ENCODE measurements at regions not wholly inside any gene's neighbourhood (a gene's known extent, or its start where the extent isn't known, plus 50 kb on each side); places are given as distances from the start of the nearest gene placed in this dataset.

DNA sequence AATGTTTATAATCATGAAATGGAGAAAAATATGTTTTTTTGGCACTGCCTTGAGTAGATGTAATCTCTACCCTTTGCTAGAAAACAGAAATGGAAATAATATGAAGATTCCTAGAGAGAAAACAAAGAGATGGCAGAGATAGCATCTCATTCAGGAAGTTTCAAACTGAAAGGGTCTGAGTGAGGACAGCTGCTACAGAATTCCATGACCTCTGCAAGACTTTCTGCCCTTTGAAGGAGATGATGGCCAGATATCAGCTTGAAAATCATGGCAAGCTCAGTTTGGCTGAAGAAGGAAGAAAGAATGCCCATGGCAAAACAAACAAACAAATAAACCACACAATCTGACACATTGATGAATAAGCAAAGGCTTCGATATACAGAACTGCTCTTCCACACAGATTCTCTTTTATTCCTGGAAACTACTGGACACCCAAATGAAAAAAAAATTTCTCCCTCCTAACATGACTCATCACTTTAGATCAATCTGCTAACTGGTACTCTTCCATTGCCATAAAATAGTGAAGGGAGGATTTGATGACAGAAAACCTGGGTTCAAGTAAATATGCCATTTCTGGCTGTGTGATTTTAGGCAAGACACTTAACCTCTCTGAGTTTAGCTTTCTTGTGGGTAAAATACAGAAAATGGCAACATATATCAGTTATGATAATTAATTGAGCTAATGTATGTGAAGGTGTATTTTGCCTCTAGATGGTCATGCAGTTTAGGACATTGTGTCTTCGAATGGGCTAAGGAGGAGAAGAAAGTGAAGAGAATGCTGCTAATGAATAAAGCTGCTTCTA, 105.9 kb upstream of the SPACA1 start:
- no peak for TF ChIP-seq CTCF (conservative IDR thresholded peaks at IDR 0.05; ENCODE audit: low read depth, low read length)
- H3K4me3 ChIP-seq (ENCODE audit: low read depth, low read length) = no peak overlapping the region
- DNase-seq (ENCODE audit: low read depth) = no peak

DNA sequence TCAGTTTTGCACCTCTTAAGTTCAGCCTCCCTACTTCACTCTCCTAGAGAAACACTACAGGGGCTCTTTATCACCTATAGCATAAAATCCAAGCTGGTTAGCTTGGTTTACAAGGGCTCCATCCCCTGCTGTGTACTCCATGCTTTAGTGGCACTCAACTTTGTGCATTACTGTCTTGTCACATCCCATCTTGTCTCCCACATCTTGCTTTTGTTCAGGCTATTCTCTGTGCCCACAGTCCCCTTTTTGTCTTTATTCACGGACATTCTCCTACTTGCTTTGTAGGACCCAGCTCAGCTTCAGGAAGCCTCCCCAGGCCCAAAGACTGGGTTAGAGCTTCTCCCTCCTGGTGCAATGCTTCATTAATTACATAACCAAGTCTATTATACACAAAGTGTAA, 107.9 kb upstream of the SPACA1 start:
- no peak for TF ChIP-seq CTCF (conservative IDR thresholded peaks at IDR 0.05; ENCODE audit: low read depth, low read length)
- no peak for DNase-seq (ENCODE audit: low read depth)
- no peak overlapping the region for H3K4me3 ChIP-seq (ENCODE audit: low read depth, low read length)

- no peak overlapping the region for H3K4me3 ChIP-seq (ENCODE audit: low read depth, low read length)
- no peak for DNase-seq (ENCODE audit: low read depth)
- TF ChIP-seq CTCF (conservative IDR thresholded peaks at IDR 0.05; ENCODE audit: low read depth, low read length) = no peak
These were observed 109.4 kb upstream of the SPACA1 start for GRCh38 chr6:87938287-87938686.

DNA sequence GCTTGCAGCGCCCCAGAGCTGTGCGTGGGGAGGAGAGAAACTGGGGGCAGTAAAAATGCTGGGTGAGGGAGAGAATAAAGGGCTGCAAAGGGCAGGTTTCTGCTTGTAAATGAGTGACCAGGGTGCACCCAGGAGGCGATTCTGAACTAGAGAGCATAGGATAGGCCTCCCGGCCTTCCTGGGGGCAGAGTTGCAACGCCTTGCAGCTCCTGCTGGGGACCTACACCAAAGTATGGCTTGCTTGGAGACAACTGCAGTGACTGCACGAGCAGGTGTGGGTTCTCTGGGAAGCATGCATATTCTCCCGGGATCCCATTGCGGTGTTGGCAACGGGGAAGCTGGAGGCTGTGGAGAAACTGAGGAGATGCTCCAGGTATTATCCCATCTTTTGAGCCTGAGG, 111.6 kb upstream of the SPACA1 start:
- no peak for TF ChIP-seq CTCF (conservative IDR thresholded peaks at IDR 0.05; ENCODE audit: low read depth, low read length)
- no peak overlapping the region for H3K4me3 ChIP-seq (ENCODE audit: low read depth, low read length)
- DNase-seq (ENCODE audit: low read depth) = no peak

DNA sequence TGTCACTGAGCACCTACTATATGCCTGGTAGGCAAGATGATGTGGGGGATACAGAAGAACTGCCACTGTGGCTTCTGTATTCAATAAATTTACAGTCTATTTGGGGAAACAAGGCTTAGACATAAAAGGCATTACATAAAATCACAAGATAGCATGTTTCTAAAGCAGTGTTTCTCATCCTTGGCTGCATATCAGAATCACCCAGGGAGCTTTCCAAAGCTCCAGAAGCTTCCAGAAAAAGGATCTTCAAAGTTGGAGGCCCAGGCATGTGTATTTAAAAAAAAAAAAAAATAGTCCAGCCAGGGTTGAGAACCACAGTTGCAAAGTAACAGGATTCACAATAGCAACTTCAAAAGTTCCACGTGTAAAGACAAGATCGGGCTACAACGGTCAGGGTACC, 112.4 kb upstream of the SPACA1 start:
- TF ChIP-seq CTCF (conservative IDR thresholded peaks at IDR 0.05; ENCODE audit: low read depth, low read length) = no peak
- no peak overlapping the region for H3K4me3 ChIP-seq (ENCODE audit: low read depth, low read length)
- DNase-seq (ENCODE audit: low read depth) = no peak

DNA sequence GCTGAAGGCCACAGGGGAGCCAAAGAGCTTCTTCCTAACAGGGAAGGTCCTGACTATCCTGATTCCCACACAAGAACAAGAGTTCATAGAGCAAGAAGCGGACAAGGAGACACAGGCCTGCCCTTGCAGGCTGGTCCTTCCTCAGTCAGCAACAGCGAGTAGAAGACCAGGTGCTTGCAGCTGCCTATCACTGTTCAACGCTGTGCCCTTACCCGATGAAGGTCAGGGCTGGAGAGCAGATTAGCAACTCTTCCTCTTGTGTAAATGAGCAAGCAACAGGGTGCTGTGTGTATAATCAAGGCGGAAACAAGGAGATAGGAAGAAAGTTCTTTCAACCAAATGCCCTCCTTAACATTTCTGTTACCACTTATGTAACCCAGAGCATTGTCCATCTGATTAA, 115.3 kb upstream of the SPACA1 start:
- no peak for TF ChIP-seq CTCF (conservative IDR thresholded peaks at IDR 0.05; ENCODE audit: low read depth, low read length)
- H3K4me3 ChIP-seq (ENCODE audit: low read depth, low read length) = no peak overlapping the region
- no peak for DNase-seq (ENCODE audit: low read depth)

- TF ChIP-seq CTCF (conservative IDR thresholded peaks at IDR 0.05; ENCODE audit: low read depth, low read length) = peak; percentile 100
- H3K4me3 ChIP-seq (ENCODE audit: low read depth, low read length) = peak overlapping the region; percentile 28
- peak; percentile 92 for DNase-seq (ENCODE audit: low read depth)
These were observed 117.8 kb upstream of the SPACA1 start for GRCh38 chr6:87929843-87930288.
